Stimulated activated CD8-positive, alpha-beta memory T cell treated with anti-CD3 and anti-CD28 coated beads, Interleukin-15, amount 100 ng/mL, for 1 hour (primary cell): ENCODE measurements at regions not wholly inside any gene's neighbourhood (a gene's known extent, or its start where the extent isn't known, plus 50 kb on each side); places are given as distances from the start of the nearest gene placed in this dataset.
"Not testable (repeated sequence)": the region's sequence is repeated elsewhere in the genome, so short reads cannot be mapped to it uniquely, and the experiment has no call there.

ENCODE experiments used
- DNase-seq: peaks from one replicate; pipeline ENCODE4 v3.0.0-alpha.2; 2020; ENCODE audit warnings: low read depth

GRCh38 chr9:105114318-105114717, 130.1 kb upstream of the SLC44A1 start:
- DNase-seq: no peak

DNA sequence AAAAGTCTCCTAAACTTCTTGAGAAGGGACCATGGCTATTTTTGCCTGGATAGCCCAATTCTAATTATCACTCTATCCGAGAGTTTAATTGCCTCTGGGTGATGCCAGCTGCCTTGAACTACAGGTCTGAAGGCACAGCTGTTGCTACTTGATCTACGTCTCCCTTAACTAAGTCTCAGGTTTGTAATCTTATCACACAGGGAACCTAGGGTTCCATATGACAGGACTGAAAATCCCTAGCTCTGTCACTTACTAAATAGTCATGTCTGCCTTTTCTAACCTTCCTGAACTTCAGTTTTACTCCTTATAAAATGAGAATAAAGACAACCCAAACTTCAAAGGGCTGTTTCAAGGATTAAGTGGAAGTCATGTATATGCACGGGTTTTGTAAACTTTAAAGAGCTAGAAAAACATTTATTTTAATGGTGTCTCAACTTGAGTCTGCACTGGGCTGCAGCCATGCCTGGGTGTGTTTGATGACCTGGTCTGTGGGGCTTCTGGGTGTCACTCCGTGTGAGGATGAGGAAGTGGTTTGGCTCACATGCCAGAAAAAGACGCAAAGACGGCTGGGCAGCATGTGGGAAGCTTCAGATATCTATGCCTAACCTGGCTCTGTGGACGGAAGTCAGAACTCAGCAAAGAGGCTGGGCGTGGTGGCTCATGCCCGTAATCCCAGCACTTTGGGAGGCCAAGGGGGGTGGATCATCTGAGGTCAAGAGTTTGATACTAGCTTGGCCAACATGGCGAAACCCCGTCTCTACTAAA, 129.3 kb upstream of the SLC44A1 start:
- no peak for DNase-seq

DNA sequence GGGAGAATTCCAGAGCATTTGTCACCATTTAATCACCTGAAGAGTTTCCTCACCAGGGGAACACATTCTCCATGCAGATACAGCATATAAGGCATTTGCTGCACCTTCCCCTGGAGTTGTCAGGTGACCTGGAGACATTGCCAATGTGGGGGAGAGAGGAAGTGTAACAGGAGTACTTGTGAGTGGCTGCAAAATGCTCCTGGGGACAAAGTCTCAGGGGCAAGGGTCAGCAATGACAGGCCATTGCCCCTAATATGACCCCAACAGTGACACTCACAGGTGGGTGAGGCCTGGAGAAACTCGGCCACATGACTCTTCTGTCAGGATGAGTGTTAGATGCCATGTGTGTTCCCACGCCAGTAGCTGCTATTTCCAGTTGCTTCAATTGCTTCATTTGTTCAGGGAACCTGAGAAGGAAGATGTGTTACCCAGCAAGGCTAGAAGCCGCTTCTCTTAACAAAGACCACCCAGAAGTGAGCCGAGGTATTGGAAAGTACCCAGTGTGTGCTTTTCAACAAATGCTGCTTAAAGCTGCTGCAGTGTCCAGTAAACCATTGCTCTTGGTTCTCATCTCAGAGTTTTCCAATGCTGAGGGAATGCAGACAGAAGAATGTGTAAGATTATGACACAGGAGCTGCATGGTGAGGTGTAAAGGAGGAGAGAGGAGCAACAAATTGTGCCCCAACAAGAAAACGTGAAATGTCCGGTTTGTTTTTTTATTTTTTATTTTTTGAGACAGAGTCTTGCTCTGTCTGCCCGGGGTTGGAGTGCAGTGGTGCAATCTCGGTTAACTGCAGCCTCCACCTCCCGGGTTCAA, 128.2 kb upstream of the SLC44A1 start:
- DNase-seq: no peak

GRCh38 chr9:105117234-105117633, 127.2 kb upstream of the SLC44A1 start:
- DNase-seq: no peak

DNA sequence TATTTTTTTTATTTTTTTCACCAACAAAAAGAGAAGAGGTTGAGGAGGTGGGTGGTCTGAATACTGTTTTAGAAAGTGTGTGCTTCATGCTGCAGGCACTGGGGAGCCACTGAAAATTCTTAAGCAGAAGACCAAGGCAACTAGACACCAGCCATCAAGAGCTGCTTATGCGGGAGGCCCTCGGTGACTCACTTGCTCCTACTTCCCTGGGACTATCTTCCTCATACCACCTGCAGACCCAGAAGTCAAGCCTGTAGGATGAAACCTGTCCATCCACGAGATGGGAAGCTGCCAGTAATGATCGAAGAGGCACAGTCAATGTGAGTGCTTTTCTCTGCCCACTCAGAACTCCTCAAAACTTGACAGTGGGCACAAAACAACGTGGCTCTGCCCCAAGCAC, 125.8 kb upstream of the SLC44A1 start:
- no peak for DNase-seq

DNA sequence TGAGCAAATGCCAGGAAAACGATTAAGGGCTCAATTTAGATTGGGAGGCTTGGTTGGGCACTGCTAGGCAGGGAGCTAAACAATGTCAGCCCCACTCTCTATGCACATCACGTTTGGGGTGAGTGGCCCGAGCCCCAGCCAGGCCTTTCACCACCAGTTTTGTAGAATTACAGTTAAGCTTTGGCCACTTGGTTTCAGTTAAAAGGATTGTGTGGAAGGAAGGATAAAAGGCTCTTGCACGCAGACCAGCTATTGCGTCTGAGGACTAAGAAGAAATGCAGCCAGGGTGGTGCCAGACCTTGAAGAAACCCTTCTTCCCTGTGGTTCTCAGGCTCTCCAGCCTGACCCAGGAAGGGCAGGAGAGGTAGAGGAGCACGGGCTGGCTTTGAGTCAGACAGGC, 125.3 kb upstream of the SLC44A1 start:
- DNase-seq: no peak

- DNase-seq: no peak
These were observed 122.5 kb upstream of the SLC44A1 start for GRCh38 chr9:105121861-105122430.

DNA sequence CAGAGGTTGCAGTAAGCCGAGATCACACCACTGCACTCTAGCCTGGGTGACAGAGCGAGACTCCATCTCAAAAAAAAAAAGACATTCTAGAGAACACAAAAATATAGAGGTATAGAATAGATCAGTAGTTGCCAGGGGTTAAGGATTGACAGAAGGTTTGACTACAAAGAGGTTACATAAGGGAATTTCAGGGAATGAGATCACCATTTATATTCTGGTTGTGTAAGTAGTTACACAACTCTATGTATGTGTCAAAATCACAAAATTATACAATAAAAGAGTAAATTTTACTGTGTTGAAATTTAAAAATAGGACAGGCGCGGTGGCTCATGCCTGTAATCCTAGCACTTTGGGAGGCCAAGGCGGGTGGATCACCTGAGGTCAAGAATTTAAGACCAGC, 119.9 kb upstream of the SLC44A1 start:
- DNase-seq: not testable (repeated sequence)

DNA sequence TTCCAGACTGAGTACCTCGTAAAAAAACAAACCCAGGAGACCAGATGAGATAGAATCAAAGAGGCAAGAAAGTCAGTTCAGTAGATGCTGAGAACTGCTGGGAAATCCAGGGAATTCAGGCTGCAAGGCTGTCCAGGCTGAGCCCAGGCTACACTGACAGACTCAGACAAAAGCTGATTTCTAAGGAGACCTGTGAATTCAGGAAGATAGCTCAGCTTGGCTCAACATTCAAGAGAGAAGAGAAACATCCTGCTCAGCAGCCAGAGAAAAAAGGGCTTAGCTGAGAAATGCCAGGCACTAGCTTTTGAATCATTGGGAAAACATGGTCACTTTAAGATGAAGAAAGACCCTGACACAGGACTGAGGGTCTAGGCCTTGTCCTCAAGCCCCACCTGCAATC, 118.2 kb upstream of the SLC44A1 start:
- DNase-seq: no peak

DNA sequence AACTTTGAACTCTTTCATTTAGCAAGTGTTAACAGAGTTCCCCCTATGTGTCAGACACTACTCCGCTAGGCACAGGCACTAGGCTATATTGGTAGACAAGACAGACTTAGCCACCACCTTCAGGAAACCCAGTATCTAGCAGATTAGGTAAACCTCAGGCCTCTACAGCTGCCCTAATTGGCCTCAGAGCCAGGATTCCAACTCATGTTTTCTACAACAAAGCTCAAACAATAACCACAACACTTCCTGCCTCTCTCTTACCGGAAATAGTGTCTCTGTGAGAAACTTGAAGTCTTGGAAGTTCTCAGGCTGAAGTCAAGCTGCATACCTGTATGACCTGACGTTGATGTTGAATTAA, 116.6 kb upstream of the SLC44A1 start:
- peak; percentile 6 for DNase-seq

GRCh38 chr9:105128908-105129600, 115.4 kb upstream of the SLC44A1 start:
- no peak for DNase-seq

DNA sequence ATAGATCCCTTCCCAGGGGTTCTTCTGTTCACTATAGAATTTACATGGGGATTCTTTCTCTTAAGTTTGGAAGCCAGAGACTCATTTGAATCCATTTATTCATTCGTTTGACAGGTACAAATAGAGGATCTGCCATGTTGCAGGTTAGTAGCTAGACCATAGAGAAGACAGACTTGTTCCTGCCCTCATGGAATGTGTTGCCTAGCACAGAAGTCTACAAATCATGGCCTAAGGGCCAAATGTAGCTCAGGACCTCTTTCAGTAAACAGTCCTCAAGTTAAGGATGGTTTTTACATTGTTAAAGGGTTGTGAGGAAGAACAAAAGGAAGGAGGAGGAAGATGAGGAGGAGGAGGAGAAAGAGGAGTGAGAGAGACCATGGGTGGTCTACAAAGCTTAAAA, 114.7 kb upstream of the SLC44A1 start:
- no peak for DNase-seq

GRCh38 chr9:105131981-105132380, 112.5 kb upstream of the SLC44A1 start:
- DNase-seq: no peak

DNA sequence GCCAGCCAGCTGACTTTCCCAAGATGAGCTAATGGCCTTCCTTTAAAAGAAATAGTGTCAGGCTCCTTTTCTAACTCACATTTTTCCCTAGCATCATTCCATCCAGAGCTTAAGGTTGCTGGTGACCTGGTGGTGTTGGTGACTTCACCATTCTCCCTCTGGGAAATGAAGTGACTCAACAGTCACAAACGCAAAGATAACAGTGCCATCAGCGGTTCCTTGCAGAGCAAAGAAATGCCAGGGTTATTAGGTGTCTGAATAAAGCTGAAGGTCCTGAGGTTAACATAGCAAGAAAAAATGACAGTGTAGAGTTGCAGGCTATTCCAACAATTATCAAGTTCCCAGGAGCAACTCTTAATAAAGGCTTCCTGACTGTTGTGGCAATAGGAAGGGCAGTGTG, 111.8 kb upstream of the SLC44A1 start:
- DNase-seq: no peak

GRCh38 chr9:105138306-105138801, 106.1 kb upstream of the SLC44A1 start:
- DNase-seq: no peak

DNA sequence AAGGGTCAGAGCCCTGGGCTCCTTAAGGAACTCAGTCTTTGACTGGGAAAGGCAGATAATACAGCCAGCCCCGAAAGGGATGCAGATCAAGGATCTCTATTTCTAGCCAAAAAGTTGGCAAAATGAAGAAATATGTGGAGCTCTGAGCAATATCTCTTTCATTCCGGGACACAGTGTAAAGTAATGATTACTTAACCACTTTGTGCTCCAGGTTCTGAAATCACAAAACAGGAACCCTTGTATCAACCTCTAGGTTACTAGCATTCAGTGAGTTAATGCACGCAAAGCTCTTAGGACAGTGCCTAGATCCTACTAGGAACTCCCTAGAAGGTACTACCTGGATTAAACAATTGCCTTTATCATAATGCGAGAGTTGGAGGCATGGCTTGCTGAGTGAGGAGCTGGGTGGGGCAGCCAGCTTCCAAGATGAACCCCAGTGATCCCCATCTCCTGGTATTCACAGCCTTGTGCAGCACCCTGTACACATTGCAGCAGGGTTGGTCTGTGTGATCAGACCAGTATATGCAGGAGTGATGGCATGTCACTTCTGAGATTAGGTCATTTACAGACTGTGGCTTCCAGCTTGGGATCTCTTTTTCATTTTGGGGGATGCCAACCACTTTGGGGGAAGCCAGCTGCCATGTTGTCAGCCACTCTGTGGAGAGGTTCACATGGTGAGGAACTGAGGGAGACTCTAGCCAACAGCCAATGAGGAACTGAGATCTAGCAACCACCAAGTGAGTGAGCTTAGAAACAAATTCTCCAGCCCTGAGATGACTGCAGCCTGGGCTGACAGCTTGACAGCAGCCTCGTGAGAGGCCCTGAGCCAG, 103.1 kb upstream of the SLC44A1 start:
- DNase-seq: no peak

DNA sequence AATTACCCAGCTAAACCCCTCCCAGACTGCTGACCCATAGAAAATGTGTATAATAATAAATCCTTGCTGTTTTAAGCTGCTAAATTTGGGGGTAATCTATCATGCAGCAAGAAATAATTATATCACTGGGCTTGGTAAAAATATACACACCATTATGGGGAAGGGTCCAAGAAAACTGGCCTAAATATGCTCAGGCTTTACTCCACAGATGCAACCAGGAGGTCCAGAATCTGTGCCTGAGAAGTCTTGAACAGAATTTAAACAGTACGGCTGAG, 102.5 kb upstream of the SLC44A1 start:
- DNase-seq: no peak

DNA sequence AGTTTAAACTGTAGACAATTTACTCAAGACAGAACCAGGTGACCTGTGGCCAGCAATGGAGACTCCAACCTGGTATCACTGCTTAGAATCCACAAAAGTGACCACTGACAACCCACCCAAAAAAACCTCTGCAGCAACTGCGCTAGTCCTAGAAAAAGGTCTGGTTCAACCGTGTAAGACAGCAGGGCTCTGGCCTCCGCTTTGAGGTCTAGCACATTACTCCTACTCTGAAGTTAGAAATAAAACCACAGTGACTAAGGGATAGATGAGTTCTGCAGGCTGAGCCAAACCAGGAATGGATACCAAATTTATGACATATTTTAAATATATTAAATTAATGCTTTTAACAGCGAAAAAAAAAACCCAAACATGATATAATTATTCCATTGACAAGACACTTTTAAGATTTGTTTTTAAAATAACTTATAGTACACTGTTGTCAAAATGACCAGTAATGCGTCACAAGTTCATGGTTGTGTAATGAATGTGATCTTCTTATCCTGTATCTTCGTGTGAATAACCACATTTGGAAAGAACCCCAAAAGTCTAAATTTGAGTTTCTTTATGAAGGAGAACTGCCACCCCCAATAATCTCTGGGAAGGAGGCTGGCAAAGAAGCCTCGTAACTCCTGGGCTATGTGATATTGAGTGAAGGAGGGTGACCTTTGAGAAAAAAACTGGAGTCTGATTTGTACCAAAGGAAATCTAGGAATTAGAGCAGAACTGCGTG, 101.9 kb upstream of the SLC44A1 start:
- no peak for DNase-seq

DNA sequence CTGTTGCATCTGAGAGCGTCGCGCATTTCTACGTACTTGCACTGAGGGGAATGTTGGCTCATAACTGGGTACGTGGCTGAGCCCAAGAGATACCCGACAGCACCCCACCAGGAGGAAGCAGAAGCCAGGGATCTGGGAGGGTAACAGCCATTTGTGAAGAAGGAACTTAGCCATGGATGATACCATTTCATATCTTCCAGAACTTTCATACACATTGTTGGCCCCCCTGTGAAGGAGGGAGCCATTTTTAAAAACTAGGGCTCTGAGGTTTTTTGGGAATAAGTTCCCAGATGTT, 101.4 kb upstream of the SLC44A1 start:
- no peak for DNase-seq

DNA sequence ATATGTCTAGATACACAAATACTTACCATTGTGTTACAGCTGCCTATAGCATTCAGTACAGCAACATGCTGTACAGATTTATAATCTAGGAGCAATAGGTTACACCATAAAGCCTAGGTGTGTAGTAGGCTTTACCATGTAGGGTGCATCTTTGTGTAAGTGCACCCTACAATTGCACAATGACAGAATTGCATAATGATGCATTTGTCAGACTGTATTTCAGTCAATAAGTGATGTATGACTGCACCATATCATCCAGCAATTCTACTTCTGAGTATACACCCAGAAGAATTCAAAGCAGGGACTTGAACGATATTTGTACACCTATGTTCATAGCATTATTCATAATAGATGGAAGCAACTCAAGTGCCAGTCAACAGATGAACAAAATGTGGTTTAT, 100.4 kb upstream of the SLC44A1 start:
- DNase-seq: no peak

DNA sequence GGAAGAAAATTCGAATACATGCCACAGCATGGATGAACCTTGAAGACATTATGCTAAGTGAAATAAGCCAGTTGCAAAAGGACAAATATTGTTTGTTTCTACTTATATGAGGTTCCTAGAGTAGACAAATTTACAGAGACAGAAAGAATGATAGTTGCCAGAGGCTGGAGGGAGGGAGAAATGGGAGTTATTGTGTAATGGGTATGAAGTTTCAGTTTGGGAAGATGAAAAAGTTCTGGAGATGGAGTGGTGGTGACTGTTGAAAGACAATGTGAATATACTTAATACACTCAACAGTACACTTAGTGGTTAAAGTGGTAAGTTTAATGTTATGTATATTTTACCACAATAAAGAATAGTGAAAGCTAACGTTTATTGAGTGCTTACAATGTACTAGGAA, 99.6 kb upstream of the SLC44A1 start:
- no peak for DNase-seq
